ENCODE measurements at regions not wholly inside any gene's neighbourhood (a gene's known extent, or its start where the extent isn't known, plus 50 kb on each side); places are given as distances from the start of the nearest gene placed in this dataset.

- Histone ChIP-seq H3K4me1 (ENCODE audit: insufficient read depth, low read length, severe bottlenecking) (no peaks in the 10 kb centered on the region), H3K27ac (ENCODE audit: low read depth, low read length, poor library complexity, severe bottlenecking) (no peak overlapping the region), H4K20me1 (ENCODE audit: insufficient read depth, low read length) (no peaks in the 10 kb centered on the region), H3F3A (ENCODE audit: insufficient read depth, low read length) (no peaks in the 10 kb centered on the region), H3K9me2 (ENCODE audit: low read depth, low read length) (no peaks in the 10 kb centered on the region), H3K27me3 (ENCODE audit: insufficient read depth, low read length) (no peaks in the 10 kb centered on the region), H3K4me3 (ENCODE audit: low read depth, low read length, poor library complexity, severe bottlenecking) (no peak overlapping the region), H3K79me2 (ENCODE audit: insufficient read depth, low read length) (no peaks in the 10 kb centered on the region), H3K4me2 (ENCODE audit: low read length) (no peak overlapping the region), H3K9ac (ENCODE audit: low read length) (no peak overlapping the region), H3K9me3 (ENCODE audit: low read length) (no peaks in the 10 kb centered on the region), H2AFZ (ENCODE audit: low read length) (no peak overlapping the region), H3K36me3 (ENCODE audit: insufficient read depth, low read length) (no peaks in the 10 kb centered on the region)
- TF ChIP-seq CTCF (IDR thresholded peaks at IDR 0.05; ENCODE audit: low read length): no peak; the same call in 1 of the 2 replicates
- no peak for TF ChIP-seq EZH2 (IDR thresholded peaks at IDR 0.05; ENCODE audit: borderline replicate concordance, low read length)
Measured at GRCh38 chr5:163696579-163696887, 191.1 kb downstream of the MAT2B start.

- Histone ChIP-seq H3K4me1 (ENCODE audit: insufficient read depth, low read length, severe bottlenecking) (no peaks in the 10 kb centered on the region), H3K79me2 (ENCODE audit: insufficient read depth, low read length) (no peaks in the 10 kb centered on the region), H3K9me3 (ENCODE audit: low read length) (no peaks in the 10 kb centered on the region), H2AFZ (ENCODE audit: low read length) (no peak overlapping the region), H3F3A (ENCODE audit: insufficient read depth, low read length) (no peaks in the 10 kb centered on the region), H3K9ac (ENCODE audit: low read length) (no peak overlapping the region), H3K27ac (ENCODE audit: low read depth, low read length, poor library complexity, severe bottlenecking) (no peak overlapping the region), H3K27me3 (ENCODE audit: insufficient read depth, low read length) (no peaks in the 10 kb centered on the region), H4K20me1 (ENCODE audit: insufficient read depth, low read length) (no peaks in the 10 kb centered on the region), H3K9me2 (ENCODE audit: low read depth, low read length) (no peaks in the 10 kb centered on the region), H3K4me2 (ENCODE audit: low read length) (no peak overlapping the region), H3K36me3 (ENCODE audit: insufficient read depth, low read length) (no peaks in the 10 kb centered on the region), H3K4me3 (ENCODE audit: low read depth, low read length, poor library complexity, severe bottlenecking) (no peak overlapping the region)
- no peak for TF ChIP-seq CTCF (IDR thresholded peaks at IDR 0.05; ENCODE audit: low read length)
- no peak for TF ChIP-seq EZH2 (IDR thresholded peaks at IDR 0.05; ENCODE audit: borderline replicate concordance, low read length)
Measured at GRCh38 chr5:163706053-163706771, 200.8 kb downstream of the MAT2B start.

GRCh38 chr5:163712011-163712410 is 206.6 kb downstream of the MAT2B start:
- Histone ChIP-seq H3K9me2 (ENCODE audit: low read depth, low read length) (no peaks in the 10 kb centered on the region), H3K9ac (ENCODE audit: low read length) (no peak overlapping the region), H3K27me3 (ENCODE audit: insufficient read depth, low read length) (no peaks in the 10 kb centered on the region), H3K36me3 (ENCODE audit: insufficient read depth, low read length) (no peaks in the 10 kb centered on the region), H3K27ac (ENCODE audit: low read depth, low read length, poor library complexity, severe bottlenecking) (no peak overlapping the region), H3K4me1 (ENCODE audit: insufficient read depth, low read length, severe bottlenecking) (no peaks in the 10 kb centered on the region), H2AFZ (ENCODE audit: low read length) (no peak overlapping the region), H3K4me2 (ENCODE audit: low read length) (no peak overlapping the region), H3K4me3 (ENCODE audit: low read depth, low read length, poor library complexity, severe bottlenecking) (no peak overlapping the region), H4K20me1 (ENCODE audit: insufficient read depth, low read length) (no peaks in the 10 kb centered on the region), H3F3A (ENCODE audit: insufficient read depth, low read length) (no peaks in the 10 kb centered on the region), H3K79me2 (ENCODE audit: insufficient read depth, low read length) (no peaks in the 10 kb centered on the region), H3K9me3 (ENCODE audit: low read length) (no peaks in the 10 kb centered on the region)
- TF ChIP-seq CTCF (IDR thresholded peaks at IDR 0.05; ENCODE audit: low read length): no peak
- no peak for TF ChIP-seq EZH2 (IDR thresholded peaks at IDR 0.05; ENCODE audit: borderline replicate concordance, low read length)
